GM23338 (cell line): ENCODE measurements at regions not wholly inside any gene's neighbourhood (a gene's known extent, or its start where the extent isn't known, plus 50 kb on each side); places are given as distances from the start of the nearest gene placed in this dataset.

Experiments
- ZNF114 ChIP-seq: fragments of 250-450 bp; sonication (Bioruptor Pico); IDR thresholded peaks from 2 replicates; pipeline ENCODE4 v1.5.0; 2020; ENCODE audit warnings: mild to moderate bottlenecking, moderate library complexity
- TF ChIP-seq, protein P1 (sequence below), 2 experiments: fragments of 200-600 bp in 1 of 2; sonication (generic) in 1 of 2; conservative IDR thresholded peaks; 2 replicates each; pipeline versions ENCODE4 v1.5.1 to v1.6.1; 2016 to 2017; ENCODE audit warnings: antibody characterized with exemption in 2 of 2, low read depth in 2 of 2, mild to moderate bottlenecking in 2 of 2, moderate library complexity in 1 of 2

DNA sequence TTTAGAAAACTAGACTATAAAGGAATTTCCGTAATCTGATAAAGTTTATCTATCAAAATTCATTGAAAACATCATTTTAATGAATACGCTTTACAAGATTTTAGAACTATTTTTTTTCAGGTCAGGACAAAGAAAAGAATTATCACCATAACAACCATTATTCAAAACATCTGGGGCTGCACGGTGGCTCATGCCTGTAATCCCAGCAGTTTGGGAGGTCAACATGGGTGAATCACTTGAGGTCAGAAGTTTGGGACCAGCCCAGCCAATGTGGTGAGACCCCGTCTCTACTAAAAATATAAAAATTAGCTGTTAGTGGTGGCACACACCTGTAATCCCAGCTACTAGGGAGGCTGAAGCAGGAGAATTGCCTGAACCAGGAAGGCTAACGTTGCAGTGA, 260.4 kb downstream of the WNT5A start:
- TF ChIP-seq ZNF114 (CRISPR knock-in tag), result no peak
- TF ChIP-seq, protein P1, sequence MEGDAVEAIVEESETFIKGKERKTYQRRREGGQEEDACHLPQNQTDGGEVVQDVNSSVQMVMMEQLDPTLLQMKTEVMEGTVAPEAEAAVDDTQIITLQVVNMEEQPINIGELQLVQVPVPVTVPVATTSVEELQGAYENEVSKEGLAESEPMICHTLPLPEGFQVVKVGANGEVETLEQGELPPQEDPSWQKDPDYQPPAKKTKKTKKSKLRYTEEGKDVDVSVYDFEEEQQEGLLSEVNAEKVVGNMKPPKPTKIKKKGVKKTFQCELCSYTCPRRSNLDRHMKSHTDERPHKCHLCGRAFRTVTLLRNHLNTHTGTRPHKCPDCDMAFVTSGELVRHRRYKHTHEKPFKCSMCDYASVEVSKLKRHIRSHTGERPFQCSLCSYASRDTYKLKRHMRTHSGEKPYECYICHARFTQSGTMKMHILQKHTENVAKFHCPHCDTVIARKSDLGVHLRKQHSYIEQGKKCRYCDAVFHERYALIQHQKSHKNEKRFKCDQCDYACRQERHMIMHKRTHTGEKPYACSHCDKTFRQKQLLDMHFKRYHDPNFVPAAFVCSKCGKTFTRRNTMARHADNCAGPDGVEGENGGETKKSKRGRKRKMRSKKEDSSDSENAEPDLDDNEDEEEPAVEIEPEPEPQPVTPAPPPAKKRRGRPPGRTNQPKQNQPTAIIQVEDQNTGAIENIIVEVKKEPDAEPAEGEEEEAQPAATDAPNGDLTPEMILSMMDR (conservative IDR thresholded peaks at IDR 0.05; ENCODE audit: low read depth in 2 of 2), result no peak
